Skeletal muscle tissue (tissue), 3 donors: ENCODE measurements at regions not wholly inside any gene's neighbourhood (a gene's known extent, or its start where the extent isn't known, plus 50 kb on each side); places are given as distances from the start of the nearest gene placed in this dataset.
"Not testable (repeated sequence)": the region's sequence is repeated elsewhere in the genome, so short reads cannot be mapped to it uniquely, and the experiment has no call there.

Experiments
- H3K27ac ChIP-seq: one replicate; pipeline ENCODE4 v1.7.0; 2013; ENCODE audit warnings: mild to moderate bottlenecking, low read depth, low read length, inconsistent platforms
- H3K27me3 ChIP-seq, 3 donors: one replicate each; pipeline ENCODE4 v1.7.0; 2013; ENCODE audit warnings: low read length in 3 of 3; ENCODE audit not compliant: control insufficient read depth in 3 of 3, insufficient read depth in 3 of 3
- H3K36me3 ChIP-seq, 3 donors: one replicate each; pipeline ENCODE4 v1.7.0; 2013; ENCODE audit warnings: low read length in 3 of 3; ENCODE audit not compliant: control insufficient read depth in 3 of 3, insufficient read depth in 3 of 3
- H3K4me1 ChIP-seq, 3 donors: one replicate each; pipeline ENCODE4 v1.7.0; 2013; ENCODE audit warnings: low read length in 3 of 3, mild to moderate bottlenecking in 3 of 3; ENCODE audit not compliant: control insufficient read depth in 3 of 3, insufficient read depth in 3 of 3
- H3K4me3 ChIP-seq, 3 donors: one replicate each; pipeline ENCODE4 v1.7.0; 2013; ENCODE audit warnings: low read length in 3 of 3
- H3K9ac ChIP-seq, 3 donors: one replicate each; pipeline ENCODE4 v1.7.0; 2013; ENCODE audit warnings: low read length in 3 of 3, mild to moderate bottlenecking in 3 of 3, moderate library complexity in 2 of 3, low read depth in 1 of 3
- H3K9me3 ChIP-seq, 3 donors: one replicate each; pipeline ENCODE4 v1.7.0; 2013; ENCODE audit warnings: low read length in 3 of 3; ENCODE audit not compliant: control insufficient read depth in 3 of 3
- donor health status: Osteomylitis.

- no peaks in the 10 kb centered on the region for H3K36me3 ChIP-seq
- H3K4me3 ChIP-seq = no peak overlapping the region
- H3K9ac ChIP-seq = no peak overlapping the region
- H3K27me3 ChIP-seq = no peaks in the 10 kb centered on the region
- no peak overlapping the region for H3K27ac ChIP-seq
- H3K9me3 ChIP-seq = peaks cover 0 to 2% (median 0%) of the 10 kb centered on the region in 3 donors
- H3K4me1 ChIP-seq = no peaks in the 10 kb centered on the region
These were observed 1059.8 kb downstream of the SI start for GRCh38 chr3:164018500-164018899.

GRCh38 chr3:164007765-164008164, 1070.5 kb downstream of the SI start:
- H3K36me3 ChIP-seq = no peaks in the 10 kb centered on the region
- no peaks in the 10 kb centered on the region for H3K9me3 ChIP-seq
- H3K4me1 ChIP-seq = no peaks in the 10 kb centered on the region

GRCh38 chr3:164004205-164004604, 1074.1 kb downstream of the SI start:
- H3K27ac ChIP-seq = no peak overlapping the region
- no peak overlapping the region for H3K9ac ChIP-seq
- peaks cover 0 to 2% (median 0%) of the 10 kb centered on the region in 3 donors for H3K9me3 ChIP-seq
- H3K36me3 ChIP-seq = no peaks in the 10 kb centered on the region
- H3K4me3 ChIP-seq = no peak overlapping the region
- H3K27me3 ChIP-seq = no peaks in the 10 kb centered on the region
- no peaks in the 10 kb centered on the region for H3K4me1 ChIP-seq

More at GRCh38 chr3:164007765-164008164, 1070.5 kb downstream of the SI start:
- no peaks in the 10 kb centered on the region for H3K27me3 ChIP-seq
- H3K9ac ChIP-seq = no peak overlapping the region
- no peak overlapping the region for H3K27ac ChIP-seq
- no peak overlapping the region for H3K4me3 ChIP-seq

GRCh38 chr3:164003016-164003415, 1075.3 kb downstream of the SI start:
- H3K9me3 ChIP-seq, H3K27ac ChIP-seq, H3K27me3 ChIP-seq, H3K4me3 ChIP-seq, H3K36me3 ChIP-seq, H3K4me1 ChIP-seq, H3K9ac ChIP-seq: not testable (repeated sequence)

GRCh38 chr3:163983940-163984339, 1094.4 kb downstream of the SI start:
- no peaks in the 10 kb centered on the region for H3K27me3 ChIP-seq
- no peak overlapping the region for H3K9ac ChIP-seq
- H3K4me3 ChIP-seq = no peak overlapping the region
- no peaks in the 10 kb centered on the region for H3K36me3 ChIP-seq
- H3K9me3 ChIP-seq = no peaks in the 10 kb centered on the region
- no peaks in the 10 kb centered on the region for H3K4me1 ChIP-seq
- no peak overlapping the region for H3K27ac ChIP-seq

GRCh38 chr3:163971861-163972260, 1106.4 kb downstream of the SI start:
- Histone ChIP-seq H3K4me1 (no peaks in the 10 kb centered on the region), H3K27ac (no peak overlapping the region), H3K9ac (no peak overlapping the region), H3K27me3 (no peaks in the 10 kb centered on the region), H3K36me3 (no peaks in the 10 kb centered on the region), H3K9me3 (no peaks in the 10 kb centered on the region), H3K4me3 (no peak overlapping the region)

GRCh38 chr3:163957072-163957471, 1121.2 kb downstream of the SI start:
- H3K36me3 ChIP-seq = no peaks in the 10 kb centered on the region
- H3K4me3 ChIP-seq = no peak overlapping the region
- no peaks in the 10 kb centered on the region for H3K4me1 ChIP-seq
- peaks cover 0 to 6% (median 0%) of the 10 kb centered on the region in 3 donors for H3K9me3 ChIP-seq
- H3K27ac ChIP-seq = no peak overlapping the region
- no peak overlapping the region for H3K9ac ChIP-seq
- no peaks in the 10 kb centered on the region for H3K27me3 ChIP-seq

- H3K4me3 ChIP-seq = no peak overlapping the region
- H3K27me3 ChIP-seq = no peaks in the 10 kb centered on the region
- peaks cover 0 to 6% (median 0%) of the 10 kb centered on the region in 3 donors for H3K9me3 ChIP-seq
- no peaks in the 10 kb centered on the region for H3K36me3 ChIP-seq
- H3K27ac ChIP-seq = no peak overlapping the region
- H3K9ac ChIP-seq = no peak overlapping the region
- no peaks in the 10 kb centered on the region for H3K4me1 ChIP-seq
These were observed 1124.8 kb downstream of the SI start for GRCh38 chr3:163953526-163953925.

- H3K4me3 ChIP-seq = no peak overlapping the region
- peaks cover 0 to 6% (median 0%) of the 10 kb centered on the region in 3 donors for H3K9me3 ChIP-seq
- H3K27ac ChIP-seq = no peak overlapping the region
These were observed 1125.8 kb downstream of the SI start for GRCh38 chr3:163952499-163952898.

GRCh38 chr3:163951397-163951987, 1126.8 kb downstream of the SI start:
- Histone ChIP-seq H3K9ac (no peak overlapping the region), H3K27me3 (no peaks in the 10 kb centered on the region), H3K4me1 (no peaks in the 10 kb centered on the region), H3K9me3 (peaks cover 0 to 6% (median 0%) of the 10 kb centered on the region in 3 donors), H3K36me3 (no peaks in the 10 kb centered on the region), H3K27ac (no peak overlapping the region), H3K4me3 (no peak overlapping the region)

More at GRCh38 chr3:163952499-163952898, 1125.8 kb downstream of the SI start:
- no peaks in the 10 kb centered on the region for H3K4me1 ChIP-seq
- H3K9ac ChIP-seq = no peak overlapping the region
- H3K36me3 ChIP-seq = no peaks in the 10 kb centered on the region
- H3K27me3 ChIP-seq = no peaks in the 10 kb centered on the region
